Adipocyte (in vitro differentiated cells): ENCODE measurements at regions not wholly inside any gene's neighbourhood (a gene's known extent, or its start where the extent isn't known, plus 50 kb on each side); places are given as distances from the start of the nearest gene placed in this dataset.

Experiments
- DNase-seq: peaks from one replicate; pipeline ENCODE4 v3.0.0-alpha.2; 2015; ENCODE audit warnings: low read depth
- H3K27me3 ChIP-seq: replicated peaks from 2 replicates; pipeline ENCODE4 v1.7.0; 2013; ENCODE audit warnings: mild to moderate bottlenecking, low read length, moderate library complexity; ENCODE audit not compliant: control insufficient read depth, insufficient read depth
- H3K36me3 ChIP-seq: 2 replicates; pipeline ENCODE4 v1.7.0; 2013; ENCODE audit warnings: low read length, mild to moderate bottlenecking, moderate library complexity; ENCODE audit not compliant: control insufficient read depth, insufficient read depth, severe bottlenecking
- H3K4me1 ChIP-seq: 2 replicates; pipeline ENCODE4 v1.7.0; 2013; ENCODE audit warnings: mild to moderate bottlenecking, low read length, moderate library complexity; ENCODE audit not compliant: control insufficient read depth, insufficient read depth
- H3K4me3 ChIP-seq: 2 replicates; pipeline ENCODE4 v1.7.0; 2013; ENCODE audit warnings: mild to moderate bottlenecking, low read length, moderate library complexity
- H3K9ac ChIP-seq: 2 replicates; pipeline ENCODE4 v1.7.0; 2013; ENCODE audit warnings: mild to moderate bottlenecking, low read length, moderate library complexity
- H3K9me3 ChIP-seq: 2 replicates; pipeline ENCODE4 v1.7.0; 2013; ENCODE audit warnings: mild to moderate bottlenecking, low read length, moderate library complexity; ENCODE audit not compliant: control insufficient read depth

- H3K4me1 ChIP-seq: peaks cover 2% of the 10 kb centered on the region
- H3K9me3 ChIP-seq: peaks cover 16% of the 10 kb centered on the region
- no peaks in the 10 kb centered on the region for H3K36me3 ChIP-seq
- H3K27me3 ChIP-seq: peaks cover 47% of the 10 kb centered on the region
- H3K9ac ChIP-seq: no peak overlapping the region
- DNase-seq: no peak
- no peak overlapping the region for H3K4me3 ChIP-seq
Observed at GRCh38 chr2:240284503-240285259, 144.2 kb upstream of the OTOS start.

GRCh38 chr2:240285725-240286124 is 145.3 kb upstream of the OTOS start:
- no peak for DNase-seq
- H3K27me3 ChIP-seq: peaks cover 53% of the 10 kb centered on the region
- no peak overlapping the region for H3K4me3 ChIP-seq
- H3K9ac ChIP-seq: no peak overlapping the region
- H3K36me3 ChIP-seq: no peaks in the 10 kb centered on the region
- peaks cover 2% of the 10 kb centered on the region for H3K4me1 ChIP-seq
- peaks cover 13% of the 10 kb centered on the region for H3K9me3 ChIP-seq

GRCh38 chr2:240286596-240286995 is 146.1 kb upstream of the OTOS start:
- Histone ChIP-seq H3K36me3 (no peaks in the 10 kb centered on the region), H3K4me3 (no peak overlapping the region), H3K9ac (no peak overlapping the region), H3K4me1 (peaks cover 2% of the 10 kb centered on the region), H3K9me3 (peaks cover 9% of the 10 kb centered on the region), H3K27me3 (peaks cover 51% of the 10 kb centered on the region)
- DNase-seq: no peak

GRCh38 chr2:240287011-240287410 is 146.6 kb upstream of the OTOS start:
- no peaks in the 10 kb centered on the region for H3K36me3 ChIP-seq
- peaks cover 9% of the 10 kb centered on the region for H3K9me3 ChIP-seq
- H3K9ac ChIP-seq: no peak overlapping the region
- H3K4me3 ChIP-seq: no peak overlapping the region
- peaks cover 54% of the 10 kb centered on the region for H3K27me3 ChIP-seq
- no peak for DNase-seq
- H3K4me1 ChIP-seq: peaks cover 2% of the 10 kb centered on the region

- no peaks in the 10 kb centered on the region for H3K36me3 ChIP-seq
- peaks cover 55% of the 10 kb centered on the region for H3K27me3 ChIP-seq
- no peak for DNase-seq
- no peak overlapping the region for H3K9ac ChIP-seq
- peaks cover 2% of the 10 kb centered on the region for H3K4me1 ChIP-seq
- peaks cover 9% of the 10 kb centered on the region for H3K9me3 ChIP-seq
- H3K4me3 ChIP-seq: no peak overlapping the region
Observed at GRCh38 chr2:240287496-240288086, 147.1 kb upstream of the OTOS start.

GRCh38 chr2:240288087-240288521 is 147.4 kb upstream of the GPC1 start:
- H3K4me3 ChIP-seq: no peak overlapping the region
- no peak overlapping the region for H3K9ac ChIP-seq
- H3K36me3 ChIP-seq: no peaks in the 10 kb centered on the region
- H3K4me1 ChIP-seq: peaks cover 2% of the 10 kb centered on the region
- H3K27me3 ChIP-seq: peaks cover 51% of the 10 kb centered on the region
- DNase-seq: no peak
- H3K9me3 ChIP-seq: peaks cover 7% of the 10 kb centered on the region

GRCh38 chr2:240289701-240290431 is 145.6 kb upstream of the GPC1 start:
- H3K9me3 ChIP-seq: no peaks in the 10 kb centered on the region
- H3K27me3 ChIP-seq: peaks cover 47% of the 10 kb centered on the region
- H3K9ac ChIP-seq: no peak overlapping the region
- no peak for DNase-seq
- H3K36me3 ChIP-seq: no peaks in the 10 kb centered on the region
- H3K4me1 ChIP-seq: peaks cover 2% of the 10 kb centered on the region
- no peak overlapping the region for H3K4me3 ChIP-seq

- Histone ChIP-seq H3K4me3 (no peak overlapping the region), H3K9ac (no peak overlapping the region), H3K36me3 (no peaks in the 10 kb centered on the region), H3K4me1 (no peaks in the 10 kb centered on the region), H3K27me3 (peaks cover 54% of the 10 kb centered on the region), H3K9me3 (peaks cover 4% of the 10 kb centered on the region)
- DNase-seq: no peak
Observed at GRCh38 chr2:240290432-240291336, 144.8 kb upstream of the GPC1 start.

- peaks cover 47% of the 10 kb centered on the region for H3K27me3 ChIP-seq
- no peaks in the 10 kb centered on the region for H3K4me1 ChIP-seq
- H3K4me3 ChIP-seq: no peak overlapping the region
- H3K9me3 ChIP-seq: peaks cover 4% of the 10 kb centered on the region
- H3K9ac ChIP-seq: no peak overlapping the region
- no peaks in the 10 kb centered on the region for H3K36me3 ChIP-seq
- DNase-seq: no peak
Observed at GRCh38 chr2:240291337-240292034, 144.0 kb upstream of the GPC1 start.

- H3K9ac ChIP-seq: no peak overlapping the region
- peaks cover 4% of the 10 kb centered on the region for H3K9me3 ChIP-seq
- no peaks in the 10 kb centered on the region for H3K4me1 ChIP-seq
- no peak overlapping the region for H3K4me3 ChIP-seq
- H3K36me3 ChIP-seq: no peaks in the 10 kb centered on the region
- peaks cover 44% of the 10 kb centered on the region for H3K27me3 ChIP-seq
- no peak for DNase-seq
Observed at GRCh38 chr2:240292035-240292574, 143.4 kb upstream of the GPC1 start.
